Mammary epithelial cell (primary cell): ENCODE measurements at regions not wholly inside any gene's neighbourhood (a gene's known extent, or its start where the extent isn't known, plus 50 kb on each side); places are given as distances from the start of the nearest gene placed in this dataset.

Experiments used
- CTCF ChIP-seq, 2 donors: IDR thresholded peaks in 1 of 2; conservative IDR thresholded peaks in 1 of 2; 2 replicates each; pipeline ENCODE4 v1.5.1; 2011 to 2012; ENCODE audit warnings: inconsistent platforms in 2 of 2, low read length in 2 of 2, mild to moderate bottlenecking in 2 of 2, control low read depth in 1 of 2, low read depth in 1 of 2; ENCODE audit not compliant: insufficient read depth in 1 of 2; ENCODE audit errors: extremely low read depth in 1 of 2
- EZH2 ChIP-seq: IDR thresholded peaks from 2 replicates; pipeline ENCODE4 v1.6.1; 2012; ENCODE audit warnings: low read length, inconsistent platforms, borderline replicate concordance

GRCh38 chr5:164090358-164090757, 584.9 kb downstream of the MAT2B start:
- TF ChIP-seq CTCF (conservative IDR thresholded peaks at IDR 0.05 in 1 of 2, IDR thresholded peaks at IDR 0.05 in 1 of 2; ENCODE audit: extremely low read depth in 1 of 2, insufficient read depth in 1 of 2, low read depth in 1 of 2, low read length in 2 of 2) (no peak), EZH2 (no peak)
